ENCODE measurements at regions not wholly inside any gene's neighbourhood (a gene's known extent, or its start where the extent isn't known, plus 50 kb on each side); places are given as distances from the start of the nearest gene placed in this dataset.

DNA sequence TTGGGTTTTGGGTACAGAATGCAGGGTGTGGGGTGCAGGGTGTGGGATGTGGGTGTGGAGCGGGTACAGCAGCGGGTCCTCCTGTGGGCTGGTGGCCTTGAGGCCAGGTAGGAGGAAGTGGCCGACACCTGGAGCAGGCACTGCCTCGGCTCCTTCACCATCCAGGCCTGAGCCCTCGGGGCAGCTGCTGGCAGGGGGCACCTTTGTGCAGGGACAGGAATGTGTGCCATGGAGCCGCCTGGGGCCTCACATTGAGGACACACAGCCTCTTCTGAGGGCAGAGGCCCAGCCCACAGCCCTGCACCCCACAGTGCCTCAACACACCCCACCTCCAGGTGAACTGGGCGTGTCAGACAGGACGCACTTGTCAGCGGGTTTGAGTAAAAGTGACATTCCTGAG is 984.0 kb downstream of the BRD1 start:
- Histone ChIP-seq H3K9me3 (ENCODE audit: low read depth) (no peaks in the 10 kb centered on the region), H3K36me3 (ENCODE audit: low read depth) (no peaks in the 10 kb centered on the region), H4K20me1 (ENCODE audit: insufficient read depth) (no peaks in the 10 kb centered on the region), H3K9ac (no peak overlapping the region), H3K27me3 (replicated peaks; ENCODE audit: insufficient read depth) (no peaks in the 10 kb centered on the region), H3K4me1 (ENCODE audit: insufficient read depth) (no peaks in the 10 kb centered on the region), H3K79me2 (ENCODE audit: insufficient read depth) (no peaks in the 10 kb centered on the region), H3K27ac (no peak overlapping the region), H3K9me2 (ENCODE audit: insufficient read depth) (no peaks in the 10 kb centered on the region), H3K4me3 (no peak overlapping the region), H3K4me2 (ENCODE audit: unreplicated experiment) (no peak overlapping the region), H3F3A (ENCODE audit: insufficient read depth) (no peaks in the 10 kb centered on the region), H2AFZ (no peak overlapping the region)
- in situ Hi-C loops (cut with MboI), result no loop called here
- 48 to 58% methylated on average over 3 to 9 of the region's 9 CpGs for WGBS, 2 experiments (ENCODE audit: low coverage in 1 of 2, low lambda C conversion rate in 2 of 2, missing lambda C conversion rate in 2 of 2)
- no peak for TF ChIP-seq EZH2 (IDR thresholded peaks at IDR 0.05; ENCODE audit: insufficient read depth, poor library complexity, severe bottlenecking)
- TF ChIP-seq EZH2phosphoT487 (IDR thresholded peaks at IDR 0.05; ENCODE audit: insufficient read depth, low read depth), result no peak
- DNase-seq, result no peak

DNA sequence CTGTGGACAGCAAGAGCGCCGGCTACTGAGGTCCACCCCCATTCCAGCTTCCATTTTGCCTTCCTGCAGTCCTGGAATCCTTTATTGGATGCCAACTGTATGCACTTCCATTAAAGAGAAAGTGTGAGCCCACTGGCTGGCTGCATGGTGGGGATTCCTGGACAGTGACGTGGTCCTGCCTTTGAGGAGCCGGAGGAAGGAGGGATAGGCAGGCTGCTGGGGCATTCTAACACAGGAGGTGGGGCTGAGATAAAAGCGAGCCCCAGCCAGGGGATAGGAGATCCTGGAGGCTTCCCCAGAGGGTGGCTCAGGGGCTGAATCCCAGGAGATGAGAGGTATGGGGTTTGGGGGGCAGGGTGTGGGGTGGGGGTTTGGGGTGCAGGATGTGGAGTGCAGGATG is 984.7 kb downstream of the BRD1 start:
- H3F3A ChIP-seq (ENCODE audit: insufficient read depth), result no peaks in the 10 kb centered on the region
- H3K79me2 ChIP-seq (ENCODE audit: insufficient read depth), result no peaks in the 10 kb centered on the region
- H2AFZ ChIP-seq, result no peak overlapping the region
- H3K27ac ChIP-seq, result no peak overlapping the region
- no peak overlapping the region for H3K9ac ChIP-seq
- 29 to 34% methylated on average over 5 of the region's 5 CpGs for WGBS, 2 experiments (ENCODE audit: low coverage in 1 of 2, low lambda C conversion rate in 2 of 2, missing lambda C conversion rate in 2 of 2)
- H3K9me2 ChIP-seq (ENCODE audit: insufficient read depth), result no peaks in the 10 kb centered on the region
- in situ Hi-C loops (cut with MboI), result no loop called here
- H3K9me3 ChIP-seq (ENCODE audit: low read depth), result no peaks in the 10 kb centered on the region
- no peaks in the 10 kb centered on the region for H3K4me1 ChIP-seq (ENCODE audit: insufficient read depth)
- H4K20me1 ChIP-seq (ENCODE audit: insufficient read depth), result no peaks in the 10 kb centered on the region
- H3K36me3 ChIP-seq (ENCODE audit: low read depth), result no peaks in the 10 kb centered on the region
- no peaks in the 10 kb centered on the region for H3K27me3 ChIP-seq (replicated peaks; ENCODE audit: insufficient read depth)
- H3K4me2 ChIP-seq (ENCODE audit: unreplicated experiment), result no peak overlapping the region
- no peak for DNase-seq
- H3K4me3 ChIP-seq, result no peak overlapping the region
- no peak for TF ChIP-seq EZH2 (IDR thresholded peaks at IDR 0.05; ENCODE audit: insufficient read depth, poor library complexity, severe bottlenecking)
- TF ChIP-seq EZH2phosphoT487 (IDR thresholded peaks at IDR 0.05; ENCODE audit: insufficient read depth, low read depth), result no peak

DNA sequence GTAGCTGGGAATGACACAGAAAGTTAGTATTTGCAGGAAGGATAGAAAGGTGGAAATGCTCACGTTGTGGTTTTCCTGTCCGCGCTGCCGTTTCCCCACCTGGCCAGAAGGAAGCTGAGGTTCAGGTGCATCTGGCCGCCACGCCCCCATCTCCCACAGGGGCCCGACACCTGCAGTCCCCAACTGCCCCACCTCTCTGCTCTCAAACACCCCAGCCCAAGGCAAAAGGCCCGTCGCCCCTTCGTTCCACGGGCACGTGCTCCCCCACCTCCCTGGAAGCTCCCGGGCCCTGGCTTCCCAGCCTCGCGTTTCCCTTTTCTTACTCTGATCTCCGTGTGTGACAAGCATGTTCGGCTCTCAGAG is 985.1 kb downstream of the BRD1 start:
- WGBS, 2 experiments (ENCODE audit: low coverage in 1 of 2, low lambda C conversion rate in 2 of 2, missing lambda C conversion rate in 2 of 2), result 45 to 62% methylated on average over 11 to 17 of the region's 17 CpGs
- no peak for DNase-seq
- no peaks in the 10 kb centered on the region for H3K9me3 ChIP-seq (ENCODE audit: low read depth)

DNA sequence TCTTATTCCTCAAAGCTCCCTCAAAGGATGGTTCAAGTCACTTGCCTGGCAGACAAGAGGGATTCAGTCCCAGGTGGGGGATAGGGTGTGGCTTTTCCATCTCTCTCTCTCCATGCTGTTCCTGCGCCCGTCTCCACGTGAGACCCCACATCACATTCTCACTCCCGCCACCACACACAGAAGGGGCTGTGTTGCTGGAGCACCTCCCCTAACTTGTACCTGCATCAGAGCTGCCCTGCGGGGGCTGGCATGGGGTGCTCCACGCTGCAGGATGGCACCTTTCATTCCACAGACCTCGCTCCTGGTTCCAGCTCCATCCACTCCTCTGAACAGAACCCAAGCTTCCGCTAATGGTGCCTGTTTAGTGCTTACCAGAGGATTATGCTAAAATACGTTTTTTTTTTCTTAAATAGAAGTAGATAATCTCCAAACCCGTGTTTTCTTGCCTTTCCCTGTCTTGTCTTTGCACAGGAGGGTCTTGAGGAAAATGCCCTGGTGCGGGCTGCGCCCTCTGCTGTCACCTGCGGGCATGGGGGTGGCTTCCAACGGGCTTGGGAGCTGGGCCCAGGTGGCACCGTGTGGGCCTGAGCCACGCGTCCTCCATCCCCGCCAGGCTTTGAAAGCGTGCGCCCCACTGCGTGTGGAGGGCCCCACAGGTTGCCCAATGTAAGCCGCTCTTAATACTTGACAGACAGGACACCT is 985.6 kb downstream of the BRD1 start:
- Histone ChIP-seq H3K9me2 (ENCODE audit: insufficient read depth) (no peaks in the 10 kb centered on the region), H3K4me2 (ENCODE audit: unreplicated experiment) (no peak overlapping the region), H3K36me3 (ENCODE audit: low read depth) (no peaks in the 10 kb centered on the region), H3K4me1 (ENCODE audit: insufficient read depth) (no peaks in the 10 kb centered on the region), H3K79me2 (ENCODE audit: insufficient read depth) (no peaks in the 10 kb centered on the region), H3K27ac (no peak overlapping the region), H2AFZ (no peak overlapping the region), H3K9ac (no peak overlapping the region), H4K20me1 (ENCODE audit: insufficient read depth) (no peaks in the 10 kb centered on the region), H3K27me3 (replicated peaks; ENCODE audit: insufficient read depth) (no peaks in the 10 kb centered on the region), H3F3A (ENCODE audit: insufficient read depth) (no peaks in the 10 kb centered on the region), H3K4me3 (no peak overlapping the region), H3K9me3 (ENCODE audit: low read depth) (no peaks in the 10 kb centered on the region)
- 54 to 58% methylated on average over 22 of the region's 22 CpGs for WGBS, 2 experiments (ENCODE audit: low coverage in 1 of 2, low lambda C conversion rate in 2 of 2, missing lambda C conversion rate in 2 of 2)
- no peak for DNase-seq
- in situ Hi-C loops (cut with MboI), result no loop called here
- TF ChIP-seq EZH2phosphoT487 (IDR thresholded peaks at IDR 0.05; ENCODE audit: insufficient read depth, low read depth) (no peak), EZH2 (IDR thresholded peaks at IDR 0.05; ENCODE audit: insufficient read depth, poor library complexity, severe bottlenecking) (no peak)

More for the DNA sequence above, 985.1 kb downstream of the BRD1 start:
- Histone ChIP-seq H3K27ac (no peak overlapping the region), H3K27me3 (replicated peaks; ENCODE audit: insufficient read depth) (no peaks in the 10 kb centered on the region), H3K9ac (no peak overlapping the region), H4K20me1 (ENCODE audit: insufficient read depth) (no peaks in the 10 kb centered on the region), H2AFZ (no peak overlapping the region), H3F3A (ENCODE audit: insufficient read depth) (no peaks in the 10 kb centered on the region), H3K36me3 (ENCODE audit: low read depth) (no peaks in the 10 kb centered on the region), H3K4me2 (ENCODE audit: unreplicated experiment) (no peak overlapping the region), H3K4me1 (ENCODE audit: insufficient read depth) (no peaks in the 10 kb centered on the region), H3K79me2 (ENCODE audit: insufficient read depth) (no peaks in the 10 kb centered on the region), H3K9me2 (ENCODE audit: insufficient read depth) (no peaks in the 10 kb centered on the region), H3K4me3 (no peak overlapping the region)
- TF ChIP-seq EZH2phosphoT487 (IDR thresholded peaks at IDR 0.05; ENCODE audit: insufficient read depth, low read depth) (no peak), EZH2 (IDR thresholded peaks at IDR 0.05; ENCODE audit: insufficient read depth, poor library complexity, severe bottlenecking) (no peak)
- in situ Hi-C loops (cut with MboI), result no loop called here
